ENCODE measurements at regions not wholly inside any gene's neighbourhood (a gene's known extent, or its start where the extent isn't known, plus 50 kb on each side); places are given as distances from the start of the nearest gene placed in this dataset.

- no peaks in the 10 kb centered on the region for H3K79me2 ChIP-seq (ENCODE audit: control insufficient read depth, insufficient read depth, low read length)
- H3K4me3 ChIP-seq: no peak overlapping the region
- H3K27me3 ChIP-seq (replicated peaks in 1 of 2; ENCODE audit: control insufficient read depth in 2 of 2, insufficient read depth in 2 of 2, low read length in 1 of 2): no peaks in the 10 kb centered on the region
- no peak overlapping the region for H3K9ac ChIP-seq (ENCODE audit: control insufficient read depth, insufficient read depth, low read length)
- H2AFZ ChIP-seq (ENCODE audit: control insufficient read depth, low read depth, low read length): no peak overlapping the region
- no peaks in the 10 kb centered on the region for H3K36me3 ChIP-seq (ENCODE audit: control insufficient read depth in 2 of 2, insufficient read depth in 2 of 2, low read length in 1 of 2)
- SMC1A ChIA-PET (ENCODE audit: uncharacterized antibody, unreplicated experiment): no interaction called here
- H4K20me1 ChIP-seq (ENCODE audit: control insufficient read depth, insufficient read depth): no peaks in the 10 kb centered on the region
- H3K9me3 ChIP-seq (replicated peaks; ENCODE audit: control insufficient read depth, insufficient read depth, low read length): no peaks in the 10 kb centered on the region
- POLR2A ChIA-PET: no interaction called here
- no peak overlapping the region for H3K4me2 ChIP-seq (ENCODE audit: control insufficient read depth, insufficient read depth)
- CTCF ChIA-PET: interaction anchor here (1.0 kb wide), 1 partner anchor 262 kb away, joined by 3 read pairs; no protein-coding TSS in a partner anchor
- no TSS peak for BruUV-seq (replicated peaks)
- H3K27ac ChIP-seq (ENCODE audit: control insufficient read depth, insufficient read depth): no peak overlapping the region
- TF ChIP-seq MTA3 (IDR thresholded peaks at IDR 0.05; ENCODE audit: borderline replicate concordance, low read length): no peak
- TF ChIP-seq BMI1 (IDR thresholded peaks at IDR 0.05; ENCODE audit: borderline replicate concordance): no peak
- no peak for TF ChIP-seq CREB1 (IDR thresholded peaks at IDR 0.05; ENCODE audit: low read depth)
- TF ChIP-seq, protein P1, sequence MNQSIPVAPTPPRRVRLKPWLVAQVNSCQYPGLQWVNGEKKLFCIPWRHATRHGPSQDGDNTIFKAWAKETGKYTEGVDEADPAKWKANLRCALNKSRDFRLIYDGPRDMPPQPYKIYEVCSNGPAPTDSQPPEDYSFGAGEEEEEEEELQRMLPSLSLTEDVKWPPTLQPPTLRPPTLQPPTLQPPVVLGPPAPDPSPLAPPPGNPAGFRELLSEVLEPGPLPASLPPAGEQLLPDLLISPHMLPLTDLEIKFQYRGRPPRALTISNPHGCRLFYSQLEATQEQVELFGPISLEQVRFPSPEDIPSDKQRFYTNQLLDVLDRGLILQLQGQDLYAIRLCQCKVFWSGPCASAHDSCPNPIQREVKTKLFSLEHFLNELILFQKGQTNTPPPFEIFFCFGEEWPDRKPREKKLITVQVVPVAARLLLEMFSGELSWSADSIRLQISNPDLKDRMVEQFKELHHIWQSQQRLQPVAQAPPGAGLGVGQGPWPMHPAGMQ (IDR thresholded peaks at IDR 0.05; ENCODE audit: borderline replicate concordance): no peak
- TF ChIP-seq, protein P2, sequence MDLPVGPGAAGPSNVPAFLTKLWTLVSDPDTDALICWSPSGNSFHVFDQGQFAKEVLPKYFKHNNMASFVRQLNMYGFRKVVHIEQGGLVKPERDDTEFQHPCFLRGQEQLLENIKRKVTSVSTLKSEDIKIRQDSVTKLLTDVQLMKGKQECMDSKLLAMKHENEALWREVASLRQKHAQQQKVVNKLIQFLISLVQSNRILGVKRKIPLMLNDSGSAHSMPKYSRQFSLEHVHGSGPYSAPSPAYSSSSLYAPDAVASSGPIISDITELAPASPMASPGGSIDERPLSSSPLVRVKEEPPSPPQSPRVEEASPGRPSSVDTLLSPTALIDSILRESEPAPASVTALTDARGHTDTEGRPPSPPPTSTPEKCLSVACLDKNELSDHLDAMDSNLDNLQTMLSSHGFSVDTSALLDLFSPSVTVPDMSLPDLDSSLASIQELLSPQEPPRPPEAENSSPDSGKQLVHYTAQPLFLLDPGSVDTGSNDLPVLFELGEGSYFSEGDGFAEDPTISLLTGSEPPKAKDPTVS (IDR thresholded peaks at IDR 0.05; ENCODE audit: low read depth, low read length): no peak
- TF ChIP-seq, protein P3, sequence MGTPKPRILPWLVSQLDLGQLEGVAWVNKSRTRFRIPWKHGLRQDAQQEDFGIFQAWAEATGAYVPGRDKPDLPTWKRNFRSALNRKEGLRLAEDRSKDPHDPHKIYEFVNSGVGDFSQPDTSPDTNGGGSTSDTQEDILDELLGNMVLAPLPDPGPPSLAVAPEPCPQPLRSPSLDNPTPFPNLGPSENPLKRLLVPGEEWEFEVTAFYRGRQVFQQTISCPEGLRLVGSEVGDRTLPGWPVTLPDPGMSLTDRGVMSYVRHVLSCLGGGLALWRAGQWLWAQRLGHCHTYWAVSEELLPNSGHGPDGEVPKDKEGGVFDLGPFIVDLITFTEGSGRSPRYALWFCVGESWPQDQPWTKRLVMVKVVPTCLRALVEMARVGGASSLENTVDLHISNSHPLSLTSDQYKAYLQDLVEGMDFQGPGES (IDR thresholded peaks at IDR 0.05): no peak
- no peak for TF ChIP-seq CUX1 (IDR thresholded peaks at IDR 0.05; ENCODE audit: insufficient replicate concordance, low read depth, low read length)
- TF ChIP-seq CHD4 (IDR thresholded peaks at IDR 0.05): no peak
- TF ChIP-seq NFYA (IDR thresholded peaks at IDR 0.05; ENCODE audit: borderline replicate concordance, low read depth, low read length): no peak
- no peak for TF ChIP-seq EGR1 (IDR thresholded peaks at IDR 0.05; ENCODE audit: borderline replicate concordance in 1 of 2, low read depth in 2 of 2, low read length in 2 of 2)
- no peak for TF ChIP-seq E4F1 (IDR thresholded peaks at IDR 0.05; ENCODE audit: borderline replicate concordance, partially characterized antibody)
- no peak for TF ChIP-seq ATF3 (IDR thresholded peaks at IDR 0.05; ENCODE audit: borderline replicate concordance, extremely low read depth, low read depth, low read length)
- no peak for TF ChIP-seq NBN (IDR thresholded peaks at IDR 0.05)
- no peak for ATAC-seq
- in situ Hi-C loops (cut with MboI): no loop called here
- 11% methylated on average over 3 of the region's 3 CpGs for WGBS (ENCODE audit: insufficient coverage, insufficient replicate concordance, low lambda C conversion rate, missing lambda C conversion rate)
- DNase-seq (ENCODE audit: low read depth, low spot score): no peak
- no peak for FAIRE-seq
- RAD21 ChIA-PET (ENCODE audit: unreplicated experiment): no interaction called here
- H3K4me1 ChIP-seq (ENCODE audit: control insufficient read depth, insufficient read depth, low read length): no peaks in the 10 kb centered on the region
- intact Hi-C loops (cut with micrococcal nuclease; ENCODE audit: unreplicated experiment): no loop called here
Observed at GRCh38 chr7:12800486-12800885, 113.1 kb downstream of the ARL4A start.

Measured in GM12878 (cell line).